ENCODE measurements at regions not wholly inside any gene's neighbourhood (a gene's known extent, or its start where the extent isn't known, plus 50 kb on each side); places are given as distances from the start of the nearest gene placed in this dataset.

GRCh38 chr18:52054324-52054723 is 285.7 kb upstream of the DCC start:
- POLR2A ChIA-PET: no interaction called here
- Histone ChIP-seq H3K4me3 (no peak overlapping the region), H3K4me1 (no peaks in the 10 kb centered on the region), H3K27ac (no peak overlapping the region), H3K9me3 (no peaks in the 10 kb centered on the region), H3K4me2 (no peak overlapping the region)
- DNase-seq (ENCODE audit: low read depth in 1 of 2, low spot score in 1 of 2) (no peak), ATAC-seq (no peak), FAIRE-seq (no peak)
- CTCF ChIA-PET: interaction anchor here (0.6 to 1.2 kb wide), 2 partner anchors 9 to 11 kb away, joined by 3 read pairs; no protein-coding TSS in a partner anchor
- TF ChIP-seq HOXB13 (CRISPR knock-in tag; IDR thresholded peaks at IDR 0.05; ENCODE audit: low read depth): no peak
- no peak for TF ChIP-seq JUN (IDR thresholded peaks at IDR 0.05)
- no peak for TF ChIP-seq NPAS2 (CRISPR knock-in tag; IDR thresholded peaks at IDR 0.05; ENCODE audit: borderline replicate concordance)
- no peak for TF ChIP-seq ESRRA (IDR thresholded peaks at IDR 0.05; ENCODE audit: borderline replicate concordance, low read length)
- no peak for TF ChIP-seq SREBF2 (IDR thresholded peaks at IDR 0.05)
- no peak for TF ChIP-seq EHF (CRISPR knock-in tag; IDR thresholded peaks at IDR 0.05)
- TF ChIP-seq EHMT2 (IDR thresholded peaks at IDR 0.05; ENCODE audit: low read depth): no peak
- TF ChIP-seq MYC (IDR thresholded peaks at IDR 0.05; ENCODE audit: borderline replicate concordance, low read length): no peak
- no peak for TF ChIP-seq HOXA7 (CRISPR knock-in tag; IDR thresholded peaks at IDR 0.05)
- TF ChIP-seq HOXB5 (CRISPR knock-in tag; IDR thresholded peaks at IDR 0.05): no peak
- TF ChIP-seq HDAC2 (IDR thresholded peaks at IDR 0.05): no peak
- TF ChIP-seq MAFK (IDR thresholded peaks at IDR 0.05; ENCODE audit: partially characterized antibody): no peak
- TF ChIP-seq RCOR1 (IDR thresholded peaks at IDR 0.05; ENCODE audit: low read depth, low read length): no peak
- TF ChIP-seq, protein P1, sequence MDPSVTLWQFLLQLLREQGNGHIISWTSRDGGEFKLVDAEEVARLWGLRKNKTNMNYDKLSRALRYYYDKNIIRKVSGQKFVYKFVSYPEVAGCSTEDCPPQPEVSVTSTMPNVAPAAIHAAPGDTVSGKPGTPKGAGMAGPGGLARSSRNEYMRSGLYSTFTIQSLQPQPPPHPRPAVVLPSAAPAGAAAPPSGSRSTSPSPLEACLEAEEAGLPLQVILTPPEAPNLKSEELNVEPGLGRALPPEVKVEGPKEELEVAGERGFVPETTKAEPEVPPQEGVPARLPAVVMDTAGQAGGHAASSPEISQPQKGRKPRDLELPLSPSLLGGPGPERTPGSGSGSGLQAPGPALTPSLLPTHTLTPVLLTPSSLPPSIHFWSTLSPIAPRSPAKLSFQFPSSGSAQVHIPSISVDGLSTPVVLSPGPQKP (IDR thresholded peaks at IDR 0.05; ENCODE audit: low read depth, low read length): no peak
- TF ChIP-seq, protein P2, sequence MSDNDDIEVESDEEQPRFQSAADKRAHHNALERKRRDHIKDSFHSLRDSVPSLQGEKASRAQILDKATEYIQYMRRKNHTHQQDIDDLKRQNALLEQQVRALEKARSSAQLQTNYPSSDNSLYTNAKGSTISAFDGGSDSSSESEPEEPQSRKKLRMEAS (IDR thresholded peaks at IDR 0.05): no peak

DNA sequence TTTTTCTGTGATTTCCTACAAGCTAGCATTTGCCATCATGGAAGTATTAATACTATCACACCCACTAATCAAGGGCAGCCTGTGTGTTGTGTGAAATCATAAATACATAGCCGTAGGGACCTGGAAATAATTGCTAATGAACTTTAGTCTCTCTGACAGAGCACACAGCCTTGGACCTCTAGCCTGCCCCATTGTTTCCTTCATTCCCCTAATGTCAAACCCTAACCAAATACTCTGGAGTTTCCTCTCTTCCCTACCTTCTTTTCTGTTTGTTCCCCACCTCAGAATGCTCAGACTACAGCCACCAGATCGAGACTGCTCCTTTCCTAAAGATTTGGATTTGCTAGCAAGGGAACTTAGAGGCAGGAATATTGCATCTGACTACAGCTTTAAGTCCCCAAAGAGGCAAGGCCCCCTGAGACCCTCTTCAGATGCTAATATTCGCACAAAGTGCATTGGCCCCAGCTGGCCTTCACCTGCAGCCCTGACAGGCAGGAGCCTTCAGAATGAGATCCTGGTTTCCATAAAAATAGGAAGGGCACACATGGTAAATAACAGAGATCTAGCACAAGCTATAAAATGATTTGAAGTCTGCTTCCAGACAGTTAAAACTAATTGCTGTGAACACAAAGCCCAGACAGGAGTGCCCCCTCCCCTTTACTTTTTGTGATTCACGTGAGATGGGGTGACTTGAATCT is 279.2 kb upstream of the DCC start:
- FAIRE-seq: no peak

GRCh38 chr18:52063923-52064322 is 276.1 kb upstream of the DCC start:
- ChIA-PET CTCF (no interaction called here), POLR2A (no interaction called here)
- Histone ChIP-seq H3K4me2 (no peak overlapping the region), H3K4me3 (no peak overlapping the region), H3K9me3 (no peaks in the 10 kb centered on the region), H3K27ac (no peak overlapping the region), H3K4me1 (no peaks in the 10 kb centered on the region)
- FAIRE-seq (no peak), DNase-seq (ENCODE audit: low read depth in 1 of 2, low spot score in 1 of 2) (no peak), ATAC-seq (no peak)
- no peak for TF ChIP-seq BHLHE40 (IDR thresholded peaks at IDR 0.05; ENCODE audit: low read depth, low read length)
- no peak for TF ChIP-seq HEYL (CRISPR knock-in tag; IDR thresholded peaks at IDR 0.05)
- WGBS (ENCODE audit: missing lambda C conversion rate): 0% methylated on average over 2 of the region's 2 CpGs

More for the DNA sequence above, 279.2 kb upstream of the DCC start:
- ATAC-seq (no peak), DNase-seq (ENCODE audit: low read depth in 1 of 2, low spot score in 1 of 2) (no peak)
- Histone ChIP-seq H3K4me3 (no peak overlapping the region), H3K4me2 (no peak overlapping the region), H3K27ac (no peak overlapping the region), H3K4me1 (no peaks in the 10 kb centered on the region), H3K9me3 (no peaks in the 10 kb centered on the region)
- POLR2A ChIA-PET: no interaction called here
- TF ChIP-seq KDM5A (IDR thresholded peaks at IDR 0.05) (no peak), MAZ (IDR thresholded peaks at IDR 0.05; ENCODE audit: borderline replicate concordance, low read depth, low read length) (no peak), TP53 (CRISPR knock-in tag; IDR thresholded peaks at IDR 0.05) (no peak), CBX2 (IDR thresholded peaks at IDR 0.05; ENCODE audit: borderline replicate concordance, low read depth) (no peak), BHLHE40 (IDR thresholded peaks at IDR 0.05; ENCODE audit: low read depth, low read length) (no peak), JUN (IDR thresholded peaks at IDR 0.05) (no peak), ZFP36 (IDR thresholded peaks at IDR 0.05; ENCODE audit: borderline replicate concordance, partially characterized antibody) (no peak)
- CTCF ChIA-PET: no interaction called here
- 0% methylated on average over 4 of the region's 4 CpGs for WGBS (ENCODE audit: missing lambda C conversion rate)

All from A549 (cell line).